Kidney (tissue), 13 donors: ENCODE measurements at regions not wholly inside any gene's neighbourhood (a gene's known extent, or its start where the extent isn't known, plus 50 kb on each side); places are given as distances from the start of the nearest gene placed in this dataset.

Experiments used
- DNase-seq, 5 donors: peaks; one replicate each; pipeline ENCODE4 v3.0.0-alpha.2; 2013 to 2020
- FAIRE-seq: peaks from 2 replicates; lab custom pipeline; 2012; peaks lifted over from hg19 to GRCh38; lab: Jason Lieb, UNC
- H3K27ac ChIP-seq, 2 donors: one replicate each; pipeline ENCODE4 v1.7.0; 2013; ENCODE audit warnings: low read depth in 2 of 2, low read length in 2 of 2, inconsistent platforms in 1 of 2
- H3K27me3 ChIP-seq: one replicate; pipeline ENCODE4 v1.7.1; 2013; ENCODE audit warnings: low read length, inconsistent platforms; ENCODE audit not compliant: control insufficient read depth, insufficient read depth
- H3K36me3 ChIP-seq, 3 donors: one replicate each; pipeline versions ENCODE4 v1.7.0 to v1.7.1; 2013; ENCODE audit warnings: low read length in 3 of 3, control low read depth in 1 of 3, inconsistent platforms in 1 of 3; ENCODE audit not compliant: insufficient read depth in 3 of 3, control insufficient read depth in 2 of 3
- H3K4me1 ChIP-seq, 3 donors: one replicate each; pipeline versions ENCODE4 v1.7.0 to v1.7.1; 2013; ENCODE audit warnings: low read length in 3 of 3, inconsistent platforms in 1 of 3, low read depth in 1 of 3; ENCODE audit not compliant: control insufficient read depth in 2 of 3, insufficient read depth in 2 of 3
- H3K4me3 ChIP-seq, 3 donors: one replicate each; pipeline versions ENCODE4 v1.7.0 to v1.8.1; 2013; ENCODE audit warnings: low read length in 3 of 3, control low read depth in 1 of 3, inconsistent platforms in 1 of 3
- H3K9ac ChIP-seq, 3 donors: one replicate each; pipeline versions ENCODE4 v1.7.0 to v1.7.1; 2013; ENCODE audit warnings: low read length in 3 of 3, control low read depth in 1 of 3, inconsistent platforms in 1 of 3
- H3K9me3 ChIP-seq, 3 donors: one replicate each; pipeline versions ENCODE4 v1.7.0 to v1.7.1; 2013; ENCODE audit warnings: low read length in 3 of 3, control low read depth in 1 of 3, inconsistent platforms in 1 of 3; ENCODE audit not compliant: control insufficient read depth in 2 of 3, insufficient read depth in 1 of 3
- CTCF ChIP-seq: IDR thresholded peaks from 3 replicates; pipeline ENCODE4 v1.5.1; 2012; ENCODE audit warnings: mild to moderate bottlenecking, moderate library complexity, borderline replicate concordance; ENCODE audit not compliant: insufficient read depth; ENCODE audit errors: extremely low read depth
- intact Hi-C: fragments of 100-400 bp; cut with DNase I; formaldehyde crosslinking; loops from one replicate; pipeline ENCODE4 v1.11.1; 2022
- donor health status: control.
- donor health status: control.
- donor health status: control.
- donor health status: control.
- donor health status: control.
- donor health status: DM: yes; HTN: yes; CAD: no.
- donor health status: Normal renal cell carcinoma (clear cell type).

GRCh38 chr7:91353848-91354247, 89.6 kb downstream of the FZD1 start:
- intact Hi-C loops = no loop called here
- no peaks in the 10 kb centered on the region for H3K36me3 ChIP-seq
- H3K27ac ChIP-seq = no peak overlapping the region
- H3K4me1 ChIP-seq = peaks cover 0 to 11% (median 3%) of the 10 kb centered on the region in 3 donors
- no peak overlapping the region for H3K9ac ChIP-seq
- no peak for TF ChIP-seq CTCF
- H3K27me3 ChIP-seq = no peaks in the 10 kb centered on the region
- DNase-seq (no peak), FAIRE-seq (no peak)
- no peak overlapping the region for H3K4me3 ChIP-seq
- no peaks in the 10 kb centered on the region for H3K9me3 ChIP-seq

GRCh38 chr7:91355695-91356435, 91.6 kb downstream of the FZD1 start:
- H3K27ac ChIP-seq = no peak overlapping the region
- intact Hi-C loops = no loop called here
- FAIRE-seq = no peak

GRCh38 chr7:91356915-91357314, 92.7 kb downstream of the FZD1 start:
- Histone ChIP-seq H3K27ac (no peak overlapping the region), H3K9me3 (no peaks in the 10 kb centered on the region), H3K36me3 (no peaks in the 10 kb centered on the region), H3K4me3 (no peak overlapping the region), H3K4me1 (peaks cover 0 to 11% (median 0%) of the 10 kb centered on the region in 3 donors), H3K27me3 (no peaks in the 10 kb centered on the region), H3K9ac (no peak overlapping the region)
- FAIRE-seq (no peak), DNase-seq (no peak)
- intact Hi-C loops = no loop called here
- no peak for TF ChIP-seq CTCF

More at GRCh38 chr7:91355695-91356435, 91.6 kb downstream of the FZD1 start:
- Histone ChIP-seq H3K27me3 (no peaks in the 10 kb centered on the region), H3K36me3 (no peaks in the 10 kb centered on the region), H3K9me3 (no peaks in the 10 kb centered on the region), H3K4me1 (peaks cover 0 to 11% (median 0%) of the 10 kb centered on the region in 3 donors), H3K9ac (no peak overlapping the region), H3K4me3 (no peak overlapping the region)
- no peak for TF ChIP-seq CTCF
- no peak for DNase-seq
